Osteocyte (in vitro differentiated cells): ENCODE measurements at regions not wholly inside any gene's neighbourhood (a gene's known extent, or its start where the extent isn't known, plus 50 kb on each side); places are given as distances from the start of the nearest gene placed in this dataset.
"Not testable (repeated sequence)": the region's sequence is repeated elsewhere in the genome, so short reads cannot be mapped to it uniquely, and the experiment has no call there.

Experiments used
- DNase-seq: peaks from one replicate; pipeline ENCODE4 v3.0.0; 2021; ENCODE audit warnings: mixed read lengths; ENCODE audit not compliant: unreplicated experiment; ENCODE audit errors: extremely low spot score
- H3K27ac Mint-ChIP-seq: one replicate; pipeline ENCODE4 v1.8.0; 2021; ENCODE audit warnings: mild to moderate bottlenecking, mixed read lengths; ENCODE audit not compliant: unreplicated experiment
- H3K27me3 Mint-ChIP-seq: one replicate; pipeline ENCODE4 v1.8.0; 2021; ENCODE audit warnings: mixed read lengths; ENCODE audit not compliant: unreplicated experiment
- H3K36me3 Mint-ChIP-seq: one replicate; pipeline ENCODE4 v1.8.0; 2021; ENCODE audit warnings: mixed read lengths; ENCODE audit not compliant: unreplicated experiment
- H3K4me1 Mint-ChIP-seq: one replicate; pipeline ENCODE4 v1.8.0; 2021; ENCODE audit warnings: mixed read lengths; ENCODE audit not compliant: unreplicated experiment
- H3K4me3 Mint-ChIP-seq: one replicate; pipeline ENCODE4 v1.8.0; 2021; ENCODE audit warnings: mild to moderate bottlenecking, moderate library complexity, mixed read lengths; ENCODE audit not compliant: unreplicated experiment
- H3K9me3 Mint-ChIP-seq: one replicate; pipeline ENCODE4 v1.8.0; 2021; ENCODE audit warnings: mixed read lengths; ENCODE audit not compliant: unreplicated experiment
- TF ChIP-seq, protein P1 (sequence below): fragments of 200-600 bp; sonication (generic); IDR thresholded peaks from 2 replicates; pipeline ENCODE4 v1.5.0; 2021; ENCODE audit warnings: antibody characterized with exemption, mild to moderate bottlenecking, moderate library complexity

DNA sequence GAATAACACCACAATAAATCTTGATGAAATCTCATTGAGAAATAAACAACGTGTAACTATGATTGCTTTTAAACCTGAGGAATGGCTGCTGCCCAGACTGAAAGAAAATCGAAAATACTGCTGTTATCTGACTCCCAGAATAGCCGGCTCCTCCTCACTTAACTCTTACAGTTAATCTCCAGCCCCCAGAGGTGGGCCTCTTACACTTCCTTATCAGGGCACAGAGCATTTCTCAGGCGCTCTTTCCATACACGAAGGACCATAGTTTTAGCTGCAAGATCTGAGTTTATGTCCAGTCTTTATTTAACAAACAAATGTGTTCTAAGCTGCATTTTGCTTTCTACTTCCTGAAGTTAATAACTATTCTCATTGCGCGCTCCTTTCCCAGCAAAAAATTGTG is 206.9 kb downstream of the MAP2K4 start:
- Mint-ChIP-seq H3K27ac (no peak overlapping the region), H3K36me3 (no peaks in the 10 kb centered on the region), H3K9me3 (no peaks in the 10 kb centered on the region), H3K27me3 (peaks cover 22% of the 10 kb centered on the region), H3K4me1 (peaks cover 4% of the 10 kb centered on the region), H3K4me3 (no peak overlapping the region)
- DNase-seq: no peak
- TF ChIP-seq, protein P1, sequence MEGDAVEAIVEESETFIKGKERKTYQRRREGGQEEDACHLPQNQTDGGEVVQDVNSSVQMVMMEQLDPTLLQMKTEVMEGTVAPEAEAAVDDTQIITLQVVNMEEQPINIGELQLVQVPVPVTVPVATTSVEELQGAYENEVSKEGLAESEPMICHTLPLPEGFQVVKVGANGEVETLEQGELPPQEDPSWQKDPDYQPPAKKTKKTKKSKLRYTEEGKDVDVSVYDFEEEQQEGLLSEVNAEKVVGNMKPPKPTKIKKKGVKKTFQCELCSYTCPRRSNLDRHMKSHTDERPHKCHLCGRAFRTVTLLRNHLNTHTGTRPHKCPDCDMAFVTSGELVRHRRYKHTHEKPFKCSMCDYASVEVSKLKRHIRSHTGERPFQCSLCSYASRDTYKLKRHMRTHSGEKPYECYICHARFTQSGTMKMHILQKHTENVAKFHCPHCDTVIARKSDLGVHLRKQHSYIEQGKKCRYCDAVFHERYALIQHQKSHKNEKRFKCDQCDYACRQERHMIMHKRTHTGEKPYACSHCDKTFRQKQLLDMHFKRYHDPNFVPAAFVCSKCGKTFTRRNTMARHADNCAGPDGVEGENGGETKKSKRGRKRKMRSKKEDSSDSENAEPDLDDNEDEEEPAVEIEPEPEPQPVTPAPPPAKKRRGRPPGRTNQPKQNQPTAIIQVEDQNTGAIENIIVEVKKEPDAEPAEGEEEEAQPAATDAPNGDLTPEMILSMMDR: no peak

DNA sequence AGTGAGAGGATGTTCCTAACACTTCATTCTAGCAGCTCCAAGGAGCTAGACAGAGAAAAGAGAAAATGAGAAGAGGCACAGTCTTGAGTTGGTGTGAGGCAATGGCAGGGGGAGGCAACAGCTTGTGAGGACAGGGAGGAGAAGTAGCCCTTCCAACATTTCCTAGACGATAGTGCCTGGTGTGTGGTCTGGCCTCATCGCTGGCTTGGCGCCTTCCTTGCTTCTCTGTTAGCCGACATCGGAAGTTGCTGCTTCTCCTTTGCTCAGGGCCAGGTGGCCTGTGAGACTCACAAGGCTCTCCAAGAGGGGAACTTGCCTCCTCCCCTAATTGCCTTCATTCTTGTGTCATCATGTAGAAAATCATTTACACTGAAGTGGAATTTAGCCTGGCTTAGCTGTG is 208.7 kb downstream of the MAP2K4 start:
- TF ChIP-seq, protein P1: no peak
- no peak overlapping the region for H3K4me3 Mint-ChIP-seq
- H3K27ac Mint-ChIP-seq: no peak overlapping the region
- no peaks in the 10 kb centered on the region for H3K9me3 Mint-ChIP-seq
- no peaks in the 10 kb centered on the region for H3K36me3 Mint-ChIP-seq
- H3K27me3 Mint-ChIP-seq: peaks cover 15% of the 10 kb centered on the region
- no peak for DNase-seq
- peaks cover 4% of the 10 kb centered on the region for H3K4me1 Mint-ChIP-seq

DNA sequence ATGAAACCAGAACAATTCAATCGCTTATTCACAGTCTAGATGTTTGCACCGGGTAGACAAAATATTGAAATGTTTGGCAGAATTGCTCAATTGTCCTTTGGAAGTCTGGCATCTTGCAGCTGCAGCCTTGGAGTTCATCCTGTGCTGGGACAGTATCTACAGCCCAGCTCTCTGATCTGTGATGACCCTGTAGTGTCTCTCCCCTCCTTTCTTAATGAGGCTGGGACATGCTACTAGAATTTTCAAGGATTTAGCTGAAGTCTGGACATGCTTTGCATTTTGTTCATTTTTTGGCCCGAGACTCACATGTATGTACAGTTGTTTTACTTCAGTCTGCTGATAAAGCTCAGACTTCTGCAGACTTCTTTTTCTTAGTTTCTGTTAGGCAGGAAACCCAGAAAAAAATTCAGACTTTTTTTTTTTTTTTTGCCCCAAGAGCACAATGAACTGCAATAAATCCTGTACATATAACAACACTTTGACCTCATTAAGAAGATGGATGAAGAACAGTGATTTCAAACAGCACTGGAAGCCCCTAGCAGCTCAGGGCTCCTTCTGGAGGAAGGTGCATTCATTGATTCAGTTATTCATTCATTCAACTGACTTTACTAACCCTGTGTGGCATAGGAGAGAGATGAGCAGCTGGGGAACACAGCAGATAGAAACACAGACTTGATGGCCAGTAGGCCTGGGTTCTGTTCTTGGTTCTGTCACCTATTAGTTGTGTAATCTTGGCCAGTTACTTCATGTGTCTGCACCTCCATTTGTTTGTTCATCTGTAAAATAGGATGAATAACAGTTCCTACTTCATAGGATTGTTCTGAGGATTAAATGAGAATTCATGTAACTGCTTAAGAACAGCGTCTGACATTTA is 210.0 kb downstream of the MAP2K4 start:
- no peak for DNase-seq
- no peak overlapping the region for H3K27ac Mint-ChIP-seq

DNA sequence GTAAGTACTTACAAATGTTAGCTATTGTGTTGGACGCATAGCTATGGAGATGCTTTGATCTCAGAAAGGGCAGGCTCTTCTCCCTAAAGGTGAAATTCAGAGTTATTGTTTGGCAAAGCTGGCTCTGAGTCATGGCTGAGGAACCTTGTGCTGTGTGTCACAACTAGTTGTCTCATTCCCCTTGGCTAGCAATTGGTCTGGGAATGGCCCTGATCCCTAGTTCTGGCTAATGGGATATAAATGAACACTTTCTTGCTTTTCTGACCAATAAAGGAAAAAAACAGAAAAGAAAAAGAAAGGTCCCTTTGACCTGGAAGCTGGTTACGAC is 210.6 kb downstream of the MAP2K4 start:
- H3K27me3 Mint-ChIP-seq: no peaks in the 10 kb centered on the region
- H3K4me3 Mint-ChIP-seq: no peak overlapping the region
- no peak for DNase-seq
- TF ChIP-seq, protein P1: no peak
- H3K9me3 Mint-ChIP-seq: no peaks in the 10 kb centered on the region
- H3K36me3 Mint-ChIP-seq: no peaks in the 10 kb centered on the region
- peaks cover 4% of the 10 kb centered on the region for H3K4me1 Mint-ChIP-seq
- H3K27ac Mint-ChIP-seq: no peak overlapping the region

More for the DNA sequence above, 210.0 kb downstream of the MAP2K4 start:
- TF ChIP-seq, protein P1: no peak
- no peaks in the 10 kb centered on the region for H3K9me3 Mint-ChIP-seq
- H3K4me3 Mint-ChIP-seq: no peak overlapping the region
- peaks cover 2% of the 10 kb centered on the region for H3K27me3 Mint-ChIP-seq
- H3K36me3 Mint-ChIP-seq: no peaks in the 10 kb centered on the region
- peaks cover 4% of the 10 kb centered on the region for H3K4me1 Mint-ChIP-seq

DNA sequence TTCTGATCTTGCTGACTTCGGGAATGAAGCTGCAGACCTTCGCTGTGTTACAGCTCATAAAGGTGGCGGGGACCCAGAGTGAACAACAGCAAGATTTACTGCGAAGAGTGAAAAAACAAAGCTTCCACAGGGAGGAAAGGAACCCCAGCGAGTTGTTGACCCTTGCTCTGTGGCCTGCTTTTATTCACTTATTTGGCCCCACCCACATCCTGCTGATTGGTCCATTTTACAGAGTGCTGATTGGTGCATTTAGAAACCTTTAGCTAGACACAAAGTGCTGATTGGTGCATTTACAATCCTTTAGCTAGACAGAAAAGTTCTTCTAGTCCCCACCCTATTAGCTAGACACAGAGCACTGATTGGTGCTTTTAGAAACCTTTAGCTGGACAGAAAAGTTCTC is 218.3 kb downstream of the MAP2K4 start:
- H3K27me3 Mint-ChIP-seq, H3K36me3 Mint-ChIP-seq, H3K27ac Mint-ChIP-seq, H3K9me3 Mint-ChIP-seq, H3K4me1 Mint-ChIP-seq, H3K4me3 Mint-ChIP-seq, DNase-seq: not testable (repeated sequence)
